ENCODE measurements at regions not wholly inside any gene's neighbourhood (a gene's known extent, or its start where the extent isn't known, plus 50 kb on each side); places are given as distances from the start of the nearest gene placed in this dataset.
"Not testable (repeated sequence)": the region's sequence is repeated elsewhere in the genome, so short reads cannot be mapped to it uniquely, and the experiment has no call there.

GRCh38 chr5:120258123-120258522, 206.0 kb upstream of the PRR16 start:
- no peak for TF ChIP-seq POLR2A (IDR thresholded peaks at IDR 0.05; ENCODE audit: low read length)
- no peak for TF ChIP-seq GATA1 (IDR thresholded peaks at IDR 0.05; ENCODE audit: low read depth, low read length)
- DNase-seq, result no peak

DNA sequence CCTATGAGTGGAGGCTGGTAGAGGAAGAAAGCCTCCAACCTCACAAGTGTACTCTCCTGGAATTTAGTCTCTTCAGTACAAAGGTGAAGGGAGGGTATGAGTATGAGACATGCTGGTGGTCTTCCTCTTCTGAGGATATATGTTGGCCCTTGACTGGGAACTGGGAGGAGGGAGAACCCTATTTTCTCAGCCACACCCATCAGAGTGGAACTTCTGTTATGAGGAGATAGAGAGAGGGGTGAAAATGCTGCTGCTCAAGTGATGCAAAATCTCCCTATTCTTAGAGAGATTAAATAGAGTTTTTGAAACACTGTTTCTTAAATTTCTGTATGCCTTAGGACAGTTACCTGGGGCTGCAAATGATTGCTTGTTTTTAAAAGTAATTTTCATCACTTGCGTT, 203.4 kb upstream of the PRR16 start:
- TF ChIP-seq POLR2A (IDR thresholded peaks at IDR 0.05; ENCODE audit: low read length) (no peak), GATA1 (IDR thresholded peaks at IDR 0.05; ENCODE audit: low read depth, low read length) (no peak)
- DNase-seq, result peak; percentile 40 to 60

GRCh38 chr5:120270498-120270897, 193.6 kb upstream of the PRR16 start:
- no peak for DNase-seq
- TF ChIP-seq POLR2A (IDR thresholded peaks at IDR 0.05; ENCODE audit: low read length) (no peak), GATA1 (IDR thresholded peaks at IDR 0.05; ENCODE audit: low read depth, low read length) (no peak)

- TF ChIP-seq GATA1 (IDR thresholded peaks at IDR 0.05; ENCODE audit: low read depth, low read length), result no peak
- no peak for TF ChIP-seq POLR2A (IDR thresholded peaks at IDR 0.05; ENCODE audit: low read length)
- DNase-seq, result no peak
These were observed 170.3 kb upstream of the PRR16 start for GRCh38 chr5:120293796-120294195.

GRCh38 chr5:120297616-120298015, 166.5 kb upstream of the PRR16 start:
- TF ChIP-seq GATA1 (IDR thresholded peaks at IDR 0.05; ENCODE audit: low read depth, low read length), result no peak
- TF ChIP-seq POLR2A (IDR thresholded peaks at IDR 0.05; ENCODE audit: low read length), result no peak
- no peak for DNase-seq

DNA sequence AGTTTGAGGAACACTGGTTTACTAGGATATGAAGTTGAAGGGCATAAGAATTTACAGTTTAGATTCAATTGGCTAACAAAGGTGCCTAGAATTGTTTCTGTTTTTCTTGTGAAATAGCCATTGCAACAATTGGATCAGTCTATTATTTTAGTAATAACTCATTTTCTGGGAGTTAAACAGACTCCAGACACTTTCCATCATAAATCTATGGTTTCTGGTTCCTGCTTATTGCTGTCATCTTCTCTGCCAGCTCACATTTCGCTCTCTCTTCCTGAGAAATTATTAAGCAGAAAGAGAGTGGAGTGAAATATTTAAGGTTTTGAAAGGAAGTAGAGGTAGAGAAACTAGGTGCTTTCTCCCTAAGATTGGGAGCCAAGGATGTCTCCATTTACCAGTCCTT, 165.1 kb upstream of the PRR16 start:
- no peak for TF ChIP-seq GATA1 (IDR thresholded peaks at IDR 0.05; ENCODE audit: low read depth, low read length)
- TF ChIP-seq POLR2A (IDR thresholded peaks at IDR 0.05; ENCODE audit: low read length), result no peak
- DNase-seq, result no peak

GRCh38 chr5:120304663-120305062, 159.4 kb upstream of the PRR16 start:
- TF ChIP-seq GATA1 (IDR thresholded peaks at IDR 0.05; ENCODE audit: low read depth, low read length), result no peak
- TF ChIP-seq POLR2A (IDR thresholded peaks at IDR 0.05; ENCODE audit: low read length), result no peak
- no peak for DNase-seq

DNA sequence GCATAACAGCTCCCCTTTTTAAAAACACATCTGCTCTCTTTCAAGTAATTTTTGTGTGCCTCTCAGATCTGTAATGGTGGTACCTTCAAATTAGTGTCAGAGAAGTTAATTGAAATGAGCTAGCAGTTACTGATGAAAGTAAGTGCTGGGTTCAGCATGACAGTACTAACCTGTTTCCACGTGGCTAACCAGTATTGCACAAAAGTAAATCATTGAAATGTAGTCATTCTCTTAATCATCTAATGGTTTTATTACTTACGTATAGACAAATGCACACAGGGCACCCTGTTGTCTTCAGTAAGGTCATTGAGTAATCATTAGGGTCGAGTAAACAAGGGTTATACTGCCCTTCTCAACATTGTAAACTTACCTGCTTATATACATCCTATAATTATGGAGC, 157.8 kb upstream of the PRR16 start:
- no peak for DNase-seq
- no peak for TF ChIP-seq POLR2A (IDR thresholded peaks at IDR 0.05; ENCODE audit: low read length)

DNA sequence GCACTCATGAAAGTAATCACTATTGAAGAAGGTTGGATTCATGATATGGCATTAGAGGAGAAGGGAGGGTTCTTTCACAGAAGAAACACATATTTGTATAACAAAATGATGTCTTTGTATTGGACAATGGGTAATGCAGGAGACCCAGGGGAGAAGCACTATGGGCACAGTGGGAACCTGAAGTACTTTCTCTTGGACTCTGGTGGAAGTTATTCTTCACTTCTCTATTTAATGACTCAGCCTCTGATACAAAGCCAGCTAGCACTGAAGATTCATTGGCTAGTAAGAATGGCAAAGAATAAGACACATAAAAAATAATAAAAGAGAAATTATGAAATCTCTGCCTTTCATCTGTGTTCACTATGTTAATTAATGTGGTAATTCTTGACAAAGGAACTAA, 149.9 kb upstream of the PRR16 start:
- DNase-seq, result no peak
- TF ChIP-seq GATA1 (IDR thresholded peaks at IDR 0.05; ENCODE audit: low read depth, low read length) (no peak), POLR2A (IDR thresholded peaks at IDR 0.05; ENCODE audit: low read length) (no peak)

DNA sequence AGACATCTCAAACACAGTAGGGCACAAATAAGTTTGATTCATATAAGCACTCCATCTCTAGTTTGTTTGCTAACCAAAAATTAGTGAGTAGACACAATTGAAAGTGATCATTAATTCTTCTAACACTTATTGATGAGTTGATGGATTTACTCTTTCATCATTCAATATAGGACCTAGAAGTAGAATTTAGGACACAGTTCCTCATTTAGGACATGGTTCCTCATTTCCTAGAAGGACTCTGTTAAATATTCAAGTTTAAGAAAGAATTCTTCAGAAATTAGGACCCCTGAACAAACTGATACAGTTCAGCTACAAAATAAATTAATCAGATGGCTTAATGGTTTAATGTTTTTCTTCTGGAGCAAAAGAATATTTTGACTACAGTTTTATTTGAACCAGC, 143.5 kb upstream of the PRR16 start:
- DNase-seq, result no peak
- TF ChIP-seq POLR2A (IDR thresholded peaks at IDR 0.05; ENCODE audit: low read length) (no peak), GATA1 (IDR thresholded peaks at IDR 0.05; ENCODE audit: low read depth, low read length) (no peak)

GRCh38 chr5:120326651-120327050, 137.4 kb upstream of the PRR16 start:
- DNase-seq, result no peak
- TF ChIP-seq POLR2A (IDR thresholded peaks at IDR 0.05; ENCODE audit: low read length), result no peak
- no peak for TF ChIP-seq GATA1 (IDR thresholded peaks at IDR 0.05; ENCODE audit: low read depth, low read length)

DNA sequence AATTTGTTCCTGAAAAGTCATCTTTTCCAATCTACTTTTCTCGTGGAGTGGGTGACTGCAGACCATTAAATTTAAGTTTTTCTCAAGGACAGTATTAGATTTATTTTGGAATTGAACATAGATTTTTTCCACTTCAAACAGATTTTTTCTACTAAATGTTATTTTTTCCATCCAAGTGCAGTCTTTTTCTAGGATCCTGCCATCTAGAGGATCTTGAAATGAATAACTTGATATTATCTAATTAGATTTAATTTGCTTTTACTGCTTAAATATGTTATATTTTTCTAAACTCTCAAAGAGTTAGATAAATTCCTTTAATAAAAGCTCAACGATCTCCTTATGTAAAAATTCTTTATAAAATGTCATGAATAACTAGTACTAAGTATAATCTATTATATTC, 136.9 kb upstream of the PRR16 start:
- DNase-seq, result no peak
- TF ChIP-seq GATA1 (IDR thresholded peaks at IDR 0.05; ENCODE audit: low read depth, low read length), result no peak
- TF ChIP-seq POLR2A (IDR thresholded peaks at IDR 0.05; ENCODE audit: low read length), result no peak

DNA sequence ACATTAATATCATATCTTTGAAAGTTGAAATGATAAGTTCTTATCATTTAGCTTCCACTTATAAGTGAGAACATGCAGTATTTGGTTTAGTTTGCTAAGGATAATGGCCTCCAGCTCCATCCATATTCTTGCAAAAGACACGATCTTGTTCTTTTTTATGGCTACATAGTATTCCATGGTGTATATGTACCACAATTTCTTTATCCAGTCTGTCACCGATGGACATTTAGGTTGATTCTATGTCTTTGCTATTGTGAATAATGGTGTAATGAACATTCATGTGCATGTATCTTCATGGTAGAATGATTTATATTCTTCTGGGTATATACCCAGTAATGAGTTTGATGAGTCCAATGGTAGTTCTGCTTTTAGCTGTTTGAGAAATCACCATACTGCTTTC, 135.0 kb upstream of the PRR16 start:
- TF ChIP-seq GATA1 (IDR thresholded peaks at IDR 0.05; ENCODE audit: low read depth, low read length) (no peak), POLR2A (IDR thresholded peaks at IDR 0.05; ENCODE audit: low read length) (no peak)
- DNase-seq, result no peak

DNA sequence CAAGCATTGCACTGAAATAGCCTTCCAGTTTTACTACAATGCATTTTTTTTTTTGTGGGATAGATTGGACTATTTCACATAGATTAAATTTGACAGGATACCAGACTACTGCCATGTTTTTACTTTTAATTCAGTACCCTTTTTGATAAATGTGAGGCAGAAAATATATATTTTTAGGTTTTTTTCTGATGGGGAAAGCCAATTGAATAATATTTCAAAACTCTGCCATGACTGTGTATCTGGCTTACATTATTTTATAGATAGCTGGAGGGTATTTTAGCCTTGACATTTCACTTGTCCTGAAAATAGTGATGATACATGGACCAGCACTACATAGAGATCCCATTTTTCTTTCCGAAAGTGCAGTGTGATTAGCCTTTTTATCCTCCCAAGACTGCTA, 133.5 kb upstream of the PRR16 start:
- no peak for DNase-seq
- TF ChIP-seq GATA1 (IDR thresholded peaks at IDR 0.05; ENCODE audit: low read depth, low read length) (no peak), POLR2A (IDR thresholded peaks at IDR 0.05; ENCODE audit: low read length) (no peak)

DNA sequence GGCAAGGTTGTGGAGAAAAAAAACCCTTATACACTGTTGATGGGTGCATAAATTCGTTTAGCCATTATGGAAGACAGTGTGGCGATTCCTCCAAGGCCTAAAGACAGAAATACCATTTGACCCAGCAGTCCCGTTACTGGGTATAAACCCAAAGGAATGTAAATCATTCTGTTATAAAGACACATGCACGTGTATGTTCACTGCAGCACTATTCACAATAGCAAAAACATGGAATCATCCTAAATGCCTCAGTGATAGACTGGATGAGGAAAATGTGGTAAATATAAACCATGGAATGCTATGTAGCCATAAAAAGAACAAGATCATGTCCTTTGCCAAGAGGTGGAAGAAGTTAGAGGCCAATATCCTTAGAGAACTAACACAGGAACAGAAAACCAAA, 119.9 kb upstream of the PRR16 start:
- no peak for DNase-seq
- TF ChIP-seq POLR2A (IDR thresholded peaks at IDR 0.05; ENCODE audit: low read length) (no peak), GATA1 (IDR thresholded peaks at IDR 0.05; ENCODE audit: low read depth, low read length) (no peak)

GRCh38 chr5:120345947-120346346, 118.2 kb upstream of the PRR16 start:
- DNase-seq, result peak in 1 of 2 experiments; percentile 5
- no peak for TF ChIP-seq POLR2A (IDR thresholded peaks at IDR 0.05; ENCODE audit: low read length)
- no peak for TF ChIP-seq GATA1 (IDR thresholded peaks at IDR 0.05; ENCODE audit: low read depth, low read length)

GRCh38 chr5:120351071-120351470, 113.0 kb upstream of the PRR16 start:
- DNase-seq, result not testable (repeated sequence)

All from erythroblast (primary cell).